SK-N-SH (cell line): ENCODE measurements at regions not wholly inside any gene's neighbourhood (a gene's known extent, or its start where the extent isn't known, plus 50 kb on each side); places are given as distances from the start of the nearest gene placed in this dataset.

Experiments
- CTCF ChIP-seq: fragments of 200-600 bp; sonication (generic); IDR thresholded peaks from 2 replicates; pipeline ENCODE4 v1.6.1; 2017; ENCODE audit warnings: antibody characterized with exemption, mild to moderate bottlenecking, moderate library complexity
- EP300 ChIP-seq, 2 experiments: IDR thresholded peaks; 2 replicates each; pipeline versions ENCODE4 v1.4.0 to v1.6.1; 2012; ENCODE audit warnings: borderline replicate concordance in 1 of 2, low read depth in 1 of 2, low read length in 1 of 2
- REST ChIP-seq: IDR thresholded peaks from 2 replicates; pipeline ENCODE4 v1.6.1; 2012; ENCODE audit warnings: mild to moderate bottlenecking, low read depth, low read length, moderate library complexity
- TAF1 ChIP-seq: IDR thresholded peaks from 2 replicates; pipeline ENCODE4 v1.6.1; 2012; ENCODE audit warnings: low read depth, mild to moderate bottlenecking, low read length, moderate library complexity, borderline replicate concordance

GRCh38 chr7:115230882-115231571 is 309.1 kb downstream of the MDFIC start:
- TF ChIP-seq EP300 (IDR thresholded peaks at IDR 0.05; ENCODE audit: borderline replicate concordance in 1 of 2, low read depth in 1 of 2, low read length in 1 of 2) (peak in 1 of 2 experiments; percentile 67; a peak in 2 of 4 replicates), CTCF (no peak), REST (no peak), TAF1 (no peak)
